Gastroesophageal sphincter (tissue), 4 donors: ENCODE measurements at regions not wholly inside any gene's neighbourhood (a gene's known extent, or its start where the extent isn't known, plus 50 kb on each side); places are given as distances from the start of the nearest gene placed in this dataset.

ENCODE experiments used
- ATAC-seq: fragments of 150-250 bp; one replicate; pipeline ENCODE4 v1.9.1; 2016; ENCODE audit warnings: mild to moderate bottlenecking, moderate library complexity
- H3K27ac ChIP-seq, 4 donors: fragments of 200-600 bp; sonication (generic) in 3 of 4; 1 replicate in 3 of 4; 2 replicates in 1 of 4; pipeline ENCODE4 v1.5.1; 2016 to 2019
- H3K27me3 ChIP-seq: fragments of 200-600 bp; sonication (generic); one replicate; pipeline ENCODE4 v1.5.1; 2019
- H3K36me3 ChIP-seq, 2 donors: fragments of 200-600 bp; sonication (generic); one replicate each; pipeline ENCODE4 v1.5.1; 2019; ENCODE audit warnings: control low read depth in 1 of 2
- H3K4me1 ChIP-seq, 3 donors: fragments of 200-600 bp; sonication (generic); 1 replicate in 2 of 3; 2 replicates in 1 of 3; pipeline ENCODE4 v1.5.1; 2016 to 2019; ENCODE audit warnings: control low read depth in 2 of 3
- H3K4me3 ChIP-seq, 2 donors: fragments of 200-600 bp; sonication (generic); one replicate each; pipeline ENCODE4 v1.5.1; 2019; ENCODE audit warnings: mild to moderate bottlenecking in 1 of 2, moderate library complexity in 1 of 2
- H3K9me3 ChIP-seq, 3 donors: fragments of 200-600 bp; sonication (generic); one replicate each; pipeline ENCODE4 v1.5.1; 2017 to 2019; ENCODE audit warnings: control low read depth in 2 of 3
- CTCF ChIP-seq, 4 experiments: fragments of 200-600 bp in 2 of 4; fragments of 450-650 bp in 2 of 4; sonication (generic) in 1 of 4; IDR thresholded peaks; one replicate each; pipeline ENCODE4 v1.5.1; 2017 to 2019; ENCODE audit warnings: antibody characterized with exemption in 4 of 4, mild to moderate bottlenecking in 2 of 4, moderate library complexity in 2 of 4
- EP300 ChIP-seq: sonication (generic); formaldehyde crosslinking; IDR thresholded peaks from one replicate; pipeline ENCODE4 v1.6.1; 2017; ENCODE audit warnings: antibody characterized with exemption, mild to moderate bottlenecking
- POLR2A ChIP-seq, 2 donors: fragments of 450-650 bp; IDR thresholded peaks; one replicate each; pipeline ENCODE4 v1.6.1; 2017; ENCODE audit warnings: antibody characterized with exemption in 2 of 2, mild to moderate bottlenecking in 2 of 2, moderate library complexity in 1 of 2
- POLR2AphosphoS5 ChIP-seq: sonication (generic); formaldehyde crosslinking; IDR thresholded peaks from one replicate; pipeline ENCODE4 v1.6.1; 2017; ENCODE audit warnings: antibody characterized with exemption
- WGBS, 2 donors: methylation state at CpG; one replicate each; pipeline ENCODE4 v1.1.5; 2018; ENCODE audit warnings: low coverage in 1 of 2; 5-methylcytosine and 5-hydroxymethylcytosine counted together

- no peak for ATAC-seq
- WGBS, 2 donors: 0 to 30% methylated on average over 1 to 5 of the region's 8 CpGs
- peak overlapping the region in 2 of 4 donors; percentile 70 to 76 for H3K27ac ChIP-seq
These were observed 53.9 kb upstream of the CTAGE1 start for GRCh38 chr18:22471546-22472131.

GRCh38 chr18:22473366-22473765, 55.7 kb upstream of the CTAGE1 start:
- no peak overlapping the region for H3K27ac ChIP-seq
- ATAC-seq: no peak
- H3K36me3 ChIP-seq: no peaks in the 10 kb centered on the region
- no peak for TF ChIP-seq CTCF (IDR thresholded peaks at IDR 0.05)
- no peak for TF ChIP-seq POLR2AphosphoS5
- TF ChIP-seq POLR2A (IDR thresholded peaks at IDR 0.05): no peak
- TF ChIP-seq EP300: no peak
- H3K4me1 ChIP-seq: peaks cover 0 to 35% (median 19%) of the 10 kb centered on the region in 3 donors
- H3K9me3 ChIP-seq: no peaks in the 10 kb centered on the region
- no peaks in the 10 kb centered on the region for H3K27me3 ChIP-seq
- WGBS, 2 donors: 71 to 80% methylated on average over 2 to 3 of the region's 3 CpGs
- no peak overlapping the region for H3K4me3 ChIP-seq

More at GRCh38 chr18:22471546-22472131, 53.9 kb upstream of the CTAGE1 start:
- Histone ChIP-seq H3K9me3 (no peaks in the 10 kb centered on the region), H3K4me1 (peaks cover 4 to 49% (median 29%) of the 10 kb centered on the region in 3 donors), H3K4me3 (no peak overlapping the region), H3K36me3 (no peaks in the 10 kb centered on the region), H3K27me3 (no peaks in the 10 kb centered on the region)
- no peak for TF ChIP-seq POLR2AphosphoS5
- TF ChIP-seq EP300: no peak
- TF ChIP-seq CTCF (IDR thresholded peaks at IDR 0.05): no peak
- TF ChIP-seq POLR2A (IDR thresholded peaks at IDR 0.05): no peak

- H3K27ac ChIP-seq: no peak overlapping the region
- TF ChIP-seq POLR2A (IDR thresholded peaks at IDR 0.05) (no peak), POLR2AphosphoS5 (no peak), EP300 (no peak), CTCF (IDR thresholded peaks at IDR 0.05) (no peak)
- no peaks in the 10 kb centered on the region for H3K36me3 ChIP-seq
- no peak overlapping the region for H3K4me3 ChIP-seq
- H3K27me3 ChIP-seq: no peaks in the 10 kb centered on the region
- ATAC-seq: no peak
- no peaks in the 10 kb centered on the region for H3K9me3 ChIP-seq
- 82 to 86% methylated on average over 6 to 7 of the region's 7 CpGs for whole genome bisulfite sequencing, 2 donors
- peaks cover 0 to 19% (median 11%) of the 10 kb centered on the region in 3 donors for H3K4me1 ChIP-seq
These were observed 57.8 kb upstream of the CTAGE1 start for GRCh38 chr18:22475426-22476100.

GRCh38 chr18:22477222-22477621, 59.5 kb upstream of the CTAGE1 start:
- WGBS, 2 donors: no CpG with 5 or more reads among the region's 1 CpG
- no peak for ATAC-seq
- no peaks in the 10 kb centered on the region for H3K9me3 ChIP-seq

More at GRCh38 chr18:22477222-22477621, 59.5 kb upstream of the CTAGE1 start:
- TF ChIP-seq CTCF (IDR thresholded peaks at IDR 0.05) (no peak), POLR2AphosphoS5 (no peak), POLR2A (IDR thresholded peaks at IDR 0.05) (no peak), EP300 (no peak)
- H3K4me1 ChIP-seq: peaks cover 0 to 3% (median 0%) of the 10 kb centered on the region in 3 donors
- H3K27me3 ChIP-seq: no peaks in the 10 kb centered on the region
- no peak overlapping the region for H3K4me3 ChIP-seq
- no peaks in the 10 kb centered on the region for H3K36me3 ChIP-seq
- H3K27ac ChIP-seq: no peak overlapping the region
